DOHH2 (cell line): ENCODE measurements at regions not wholly inside any gene's neighbourhood (a gene's known extent, or its start where the extent isn't known, plus 50 kb on each side); places are given as distances from the start of the nearest gene placed in this dataset.

Experiments used
- CTCF ChIP-seq: fragments of 200-600 bp; sonication (generic); IDR thresholded peaks from one replicate; pipeline ENCODE4 v1.5.1; 2014; ENCODE audit warnings: antibody characterized with exemption, mild to moderate bottlenecking, low read depth, low read length; ENCODE audit not compliant: poor library complexity, severe bottlenecking
- EZH2phosphoT487 ChIP-seq: fragments of 200-600 bp; sonication (generic); IDR thresholded peaks from 2 replicates; pipeline ENCODE4 v1.6.1; 2017; ENCODE audit warnings: borderline replicate concordance, mild to moderate bottlenecking, antibody characterized with exemption, low read length, moderate library complexity, mixed read lengths

GRCh38 chr13:50072676-50073075, 57.4 kb downstream of the KCNRG start:
- TF ChIP-seq CTCF (no peak), EZH2phosphoT487 (no peak)
